GM19455 (cell line): ENCODE measurements at regions not wholly inside any gene's neighbourhood (a gene's known extent, or its start where the extent isn't known, plus 50 kb on each side); places are given as distances from the start of the nearest gene placed in this dataset.

Source experiments
- ATAC-seq: cut with Tn5 transposase; IDR thresholded peaks from one replicate; pipeline ENCODE4 v1.9.1; 2021; ENCODE audit not compliant: unreplicated experiment

GRCh38 chr5:8238080-8238479 is 369.1 kb downstream of the MTRR start:
- ATAC-seq: no peak

DNA sequence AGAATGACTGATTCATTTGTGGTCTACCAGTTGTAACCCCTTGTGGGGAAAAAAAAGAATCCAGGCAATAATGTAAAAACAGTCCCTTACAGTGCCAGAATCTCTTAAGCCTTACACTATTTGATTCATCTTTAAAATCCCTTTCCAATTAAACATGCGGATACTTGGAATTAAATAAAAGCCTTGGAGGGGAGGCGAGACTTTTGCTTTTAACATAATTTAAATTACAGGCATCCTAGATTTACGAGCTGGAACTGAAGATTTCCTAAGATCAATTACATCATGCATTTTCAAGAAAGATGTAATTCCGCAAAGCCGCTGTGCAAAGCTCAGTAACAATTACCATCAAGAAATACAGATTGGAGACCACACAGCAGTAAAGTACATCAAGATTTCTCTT is 370.2 kb downstream of the MTRR start:
- no peak for ATAC-seq

DNA sequence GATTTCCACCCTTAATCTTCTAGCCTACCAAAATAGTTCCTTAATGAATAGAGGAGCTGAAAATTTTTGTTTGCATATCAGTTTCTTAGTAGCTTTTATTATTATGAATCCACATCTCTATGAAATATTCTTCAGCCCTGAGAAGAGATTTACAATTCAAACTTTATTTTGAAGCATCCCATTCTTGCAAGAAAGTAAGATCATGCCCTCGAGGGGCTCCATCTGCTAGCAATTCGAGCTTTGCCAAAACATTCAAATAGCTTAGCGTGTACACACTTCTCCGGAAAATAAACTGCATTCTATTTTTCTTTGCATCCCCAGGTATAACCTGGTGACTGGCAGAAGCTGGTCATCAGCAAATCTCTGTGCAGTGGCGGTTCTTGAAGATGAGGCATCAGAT is 370.7 kb downstream of the MTRR start:
- ATAC-seq: no peak

GRCh38 chr5:8241076-8241475 is 372.1 kb downstream of the MTRR start:
- ATAC-seq: no peak

DNA sequence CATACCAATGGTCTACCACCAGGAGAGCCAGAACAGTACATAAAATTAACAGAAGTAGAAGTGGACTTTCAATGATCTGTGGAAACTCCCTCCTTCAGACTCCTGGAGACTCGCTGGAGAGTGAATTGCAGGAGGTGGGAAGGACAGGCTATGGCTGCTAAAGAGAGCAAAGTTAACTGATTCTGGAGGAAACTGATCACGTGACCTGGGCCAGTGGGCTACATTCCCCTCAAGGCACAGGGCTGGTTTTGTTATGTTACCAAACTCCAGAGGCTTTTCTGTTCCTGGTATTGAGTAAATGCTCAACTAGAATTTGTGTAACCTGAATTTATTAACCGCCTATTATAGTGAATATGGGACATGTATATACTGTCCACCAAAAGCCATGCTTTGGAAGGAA is 372.6 kb downstream of the MTRR start:
- ATAC-seq: no peak

DNA sequence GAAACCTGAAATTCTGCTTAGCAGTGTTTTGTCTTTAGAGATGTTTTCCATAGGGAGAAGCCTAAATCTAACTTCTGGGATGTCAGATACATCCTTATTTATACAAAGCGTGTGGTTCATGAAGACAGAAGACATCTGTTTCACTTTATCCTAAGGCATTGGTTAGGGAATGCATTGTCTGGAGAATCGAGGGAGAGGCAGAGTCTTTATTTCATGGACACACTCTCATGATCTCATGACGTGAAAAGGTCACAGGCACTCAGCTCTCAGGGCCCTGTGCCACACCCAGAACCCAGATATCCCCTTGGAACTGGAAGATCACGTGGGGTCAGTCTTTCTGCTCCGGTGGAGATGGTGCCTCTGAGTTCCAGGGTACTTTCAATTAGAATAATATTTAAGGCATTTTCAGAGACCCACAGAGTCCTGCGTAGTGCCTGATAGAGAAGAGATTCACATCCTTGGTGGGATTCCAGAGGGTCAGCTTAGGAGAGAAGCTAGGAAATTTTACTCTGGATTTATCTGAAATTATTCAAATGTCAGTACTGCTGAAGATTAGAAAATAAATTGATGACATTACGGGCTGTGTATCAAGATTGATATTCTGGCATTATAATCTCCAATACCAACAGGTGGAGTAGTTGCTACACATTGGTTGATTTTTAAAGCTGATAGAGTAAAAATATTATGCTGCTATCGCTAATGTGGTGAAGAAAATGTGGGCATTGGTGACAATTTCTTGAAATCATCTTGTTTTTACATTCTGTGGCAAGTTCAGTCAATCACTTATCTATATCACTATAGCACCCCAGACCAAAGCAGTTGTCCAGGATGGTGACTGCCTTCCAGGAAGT is 378.3 kb downstream of the MTRR start:
- no peak for ATAC-seq

GRCh38 chr5:8253376-8253775 is 384.4 kb downstream of the MTRR start:
- ATAC-seq: no peak

DNA sequence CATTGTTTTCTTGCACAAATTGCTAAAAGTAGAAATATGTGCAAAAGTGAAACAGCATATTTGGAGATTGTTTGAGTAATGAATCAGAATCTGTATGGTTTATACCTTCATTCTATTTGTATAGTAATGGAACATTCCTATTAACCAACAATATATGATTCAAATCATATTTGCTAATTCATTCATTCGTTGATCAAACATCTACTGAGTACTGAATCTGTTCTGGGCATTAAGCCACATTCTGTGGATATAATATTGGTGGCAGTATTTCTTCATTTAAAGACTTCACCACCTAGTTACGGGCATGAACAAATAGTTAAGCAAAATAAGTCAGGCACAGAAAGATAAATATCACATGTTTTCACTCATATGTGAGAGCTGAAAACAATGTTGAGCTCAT is 385.7 kb downstream of the MTRR start:
- no peak for ATAC-seq

DNA sequence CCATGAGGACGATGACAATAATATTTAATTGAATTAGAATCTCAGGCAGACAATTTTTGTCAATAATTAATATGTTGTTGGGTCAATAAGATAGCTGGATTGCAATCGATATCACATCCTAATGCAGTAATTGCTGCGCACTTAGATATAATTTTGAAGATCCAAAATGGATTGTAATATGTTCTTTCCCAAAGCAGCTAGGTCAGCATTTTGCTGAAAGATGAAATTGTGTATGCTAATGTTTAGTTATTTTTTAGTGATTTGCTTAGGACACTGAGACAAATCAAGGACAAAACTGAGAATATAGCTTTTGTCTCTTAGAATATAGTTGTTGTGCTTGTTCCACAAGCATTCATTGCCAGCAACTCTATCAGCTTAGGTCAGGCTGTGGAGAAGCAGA is 389.9 kb downstream of the MTRR start:
- no peak for ATAC-seq

DNA sequence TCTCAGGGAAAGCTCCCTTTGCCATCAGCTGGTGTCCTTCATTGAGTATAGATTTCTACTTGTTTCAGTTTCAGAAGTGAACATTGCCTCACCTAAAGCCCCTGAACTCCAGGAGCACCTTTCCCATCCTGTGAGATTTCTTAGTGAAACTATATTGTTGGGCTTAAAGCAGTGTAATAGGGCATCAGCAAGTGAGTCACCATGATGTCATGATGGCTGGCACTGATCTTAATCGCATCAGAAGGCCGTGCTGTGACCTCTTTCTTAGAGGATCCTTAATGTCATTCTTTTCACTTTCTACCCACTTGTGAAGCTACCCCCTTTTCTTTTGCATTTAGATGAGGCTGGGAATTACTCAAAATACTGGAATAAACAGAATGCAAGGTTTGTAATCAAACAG is 401.3 kb downstream of the MTRR start:
- ATAC-seq: no peak

DNA sequence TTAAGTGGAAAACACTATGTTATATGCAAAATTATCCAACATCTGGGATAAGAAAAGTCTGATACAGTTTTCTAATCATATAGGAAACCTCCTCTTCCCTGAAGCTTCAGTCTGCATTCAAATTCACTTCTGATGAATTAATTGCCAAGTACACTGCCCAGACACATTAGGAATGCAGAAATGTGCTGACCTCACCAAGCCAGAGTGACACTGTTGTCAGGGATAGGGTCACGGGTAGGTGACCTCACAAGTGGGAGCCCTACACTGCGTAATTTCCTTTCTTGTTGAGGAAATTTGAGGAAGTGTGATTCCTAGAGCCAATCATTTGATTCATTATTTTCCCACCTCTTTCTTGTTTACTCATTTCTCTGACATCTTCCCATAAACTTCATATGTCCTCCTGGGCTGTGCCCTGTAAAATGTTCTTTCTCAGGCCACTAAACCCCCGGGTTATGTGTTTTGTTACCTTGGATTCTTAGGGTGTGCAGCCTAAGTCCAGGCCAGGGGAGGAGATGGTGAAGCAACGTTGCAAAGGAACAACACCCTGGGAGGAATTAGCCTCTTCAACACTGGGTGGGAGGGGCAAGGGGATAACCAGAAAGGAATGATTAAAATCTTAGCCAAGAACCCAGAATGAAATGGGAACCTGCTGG is 411.9 kb downstream of the MTRR start:
- no peak for ATAC-seq

GRCh38 chr5:8288334-8288733 is 419.4 kb downstream of the MTRR start:
- no peak for ATAC-seq

DNA sequence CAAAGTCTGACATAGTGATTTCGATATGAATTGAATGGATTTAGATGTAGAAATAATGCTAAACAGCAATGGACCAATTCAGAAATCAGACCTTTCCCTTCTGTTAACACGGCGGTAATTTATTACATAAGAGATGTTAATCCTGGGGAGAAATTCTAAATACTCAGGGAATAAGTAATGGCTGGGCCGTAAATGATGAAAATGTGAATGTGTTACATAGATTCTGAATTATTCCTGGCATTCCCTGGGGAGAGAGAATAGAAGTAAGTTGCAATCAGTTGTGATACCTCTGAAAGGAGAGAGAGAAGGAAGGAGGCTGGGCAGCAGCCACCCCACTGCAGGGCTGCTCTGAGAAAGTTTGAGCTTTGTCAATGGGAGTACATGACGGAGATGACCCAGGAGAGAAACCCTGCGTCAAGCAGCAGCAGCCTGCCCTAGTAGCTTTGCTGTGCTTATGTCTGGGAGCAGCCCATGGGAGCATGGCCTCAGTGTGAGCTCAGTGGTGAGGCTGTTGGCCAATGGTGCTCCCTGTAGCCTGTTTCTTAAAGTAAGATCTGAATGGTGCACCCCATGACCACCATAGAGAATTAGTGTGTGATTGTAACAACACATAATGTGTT is 420.1 kb downstream of the MTRR start:
- ATAC-seq: no peak

- ATAC-seq: no peak
Measured at GRCh38 chr5:8289779-8290178, 420.8 kb downstream of the MTRR start.

GRCh38 chr5:8290721-8291120 is 421.8 kb downstream of the MTRR start:
- ATAC-seq: no peak

DNA sequence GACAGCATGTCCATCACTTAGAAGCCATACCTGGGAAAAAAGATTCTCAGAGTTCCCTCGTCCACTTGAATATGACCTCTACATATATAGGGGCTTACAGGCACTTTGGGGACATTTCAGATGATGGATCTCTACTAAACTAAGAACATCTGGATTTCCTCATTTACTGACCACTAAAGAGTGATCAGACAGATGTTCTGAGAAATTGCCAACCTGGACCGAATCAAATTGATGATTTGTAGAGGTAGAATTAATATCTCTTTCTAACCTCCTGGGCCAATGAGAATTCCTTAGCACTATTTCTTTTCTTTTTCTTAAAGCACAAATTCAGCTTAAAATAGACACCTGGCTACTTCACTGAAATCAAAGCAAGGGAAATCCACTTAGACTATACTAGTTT is 422.7 kb downstream of the MTRR start:
- no peak for ATAC-seq

DNA sequence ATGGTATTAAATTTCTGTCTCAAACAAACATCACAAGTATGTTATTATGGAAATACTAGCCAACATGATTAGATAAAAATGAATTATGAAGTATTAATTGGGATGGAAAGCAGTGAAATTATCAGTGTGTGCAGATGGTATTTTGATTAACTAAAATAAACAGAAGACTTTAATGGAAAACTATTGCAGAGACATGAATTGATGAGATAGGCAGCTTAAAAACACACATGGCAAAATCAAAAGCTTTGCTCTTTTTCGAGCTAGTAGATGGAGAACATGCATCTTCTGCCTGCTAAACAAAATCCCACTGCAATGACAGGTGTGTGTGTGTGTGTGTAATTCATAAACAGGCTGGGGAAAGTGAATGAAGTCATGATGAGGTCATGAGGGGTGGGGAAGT is 426.2 kb downstream of the MTRR start:
- ATAC-seq: no peak

DNA sequence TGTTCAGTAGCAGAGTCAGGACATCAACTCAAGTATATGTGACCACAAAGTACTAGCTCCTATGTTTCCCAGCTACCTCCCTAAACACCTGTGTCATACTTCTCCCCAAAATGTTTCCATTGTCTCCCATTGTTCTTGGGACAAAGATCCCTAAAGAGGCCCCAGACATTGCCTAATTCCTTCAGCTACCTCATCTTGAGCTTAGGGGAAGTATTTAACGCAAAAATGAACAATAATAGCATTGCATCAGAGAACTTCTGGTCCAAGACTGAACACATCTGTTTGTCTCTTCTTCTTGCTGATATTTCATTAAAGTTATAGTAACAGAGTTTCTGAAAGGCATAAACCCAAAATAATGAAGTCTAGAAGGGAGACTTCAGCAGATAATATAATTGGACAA is 430.8 kb downstream of the MTRR start:
- ATAC-seq: no peak

- ATAC-seq: no peak
Measured at GRCh38 chr5:8304341-8304740, 435.4 kb downstream of the MTRR start.

DNA sequence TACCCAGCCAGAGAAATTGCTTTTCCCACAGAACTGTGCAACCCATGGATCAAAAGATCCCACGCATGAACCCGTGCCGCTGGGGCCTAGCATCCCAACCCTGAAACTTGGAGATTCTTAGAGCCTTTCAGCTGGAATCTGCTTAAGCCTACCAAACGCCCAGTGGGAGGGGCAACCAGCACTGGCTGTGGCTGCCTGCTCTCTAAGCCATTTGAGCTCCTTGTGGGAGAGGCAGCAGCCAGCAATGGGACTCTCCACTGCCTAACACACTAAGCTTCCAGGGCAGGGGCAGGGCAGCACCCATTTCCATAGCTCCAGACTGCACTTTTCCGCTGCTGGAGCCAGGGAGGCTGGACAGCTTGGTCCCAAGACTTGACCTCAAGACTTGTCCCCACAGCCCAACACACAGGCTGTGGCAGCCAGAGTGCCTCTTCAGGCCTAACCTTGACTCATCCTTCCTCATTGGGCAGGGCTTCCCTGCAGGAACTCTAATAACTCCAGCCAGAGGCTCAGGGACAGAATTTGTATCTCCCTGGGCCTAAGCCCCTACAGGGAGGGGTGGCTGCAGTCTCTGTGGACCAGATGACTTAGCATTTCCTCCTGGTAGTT is 437.4 kb downstream of the MTRR start:
- no peak for ATAC-seq

DNA sequence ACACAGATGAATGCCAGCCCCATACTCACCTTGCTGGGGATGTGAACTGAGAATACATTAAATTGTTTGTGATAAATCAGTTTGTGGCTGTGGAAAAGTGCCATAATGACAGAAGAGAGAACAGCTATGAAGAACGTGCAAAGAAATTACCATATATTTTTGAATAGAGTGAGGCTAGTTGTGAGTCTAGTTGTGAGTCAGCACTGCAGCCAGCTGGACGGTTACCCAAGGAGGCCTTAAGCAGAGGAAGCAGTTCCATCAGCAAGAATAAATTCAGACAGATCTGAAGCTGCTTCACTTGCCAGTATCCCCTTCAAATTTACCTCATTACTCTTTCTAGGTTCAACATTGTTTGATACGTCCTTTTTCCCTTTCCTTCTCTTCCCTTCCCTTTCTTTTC is 446.0 kb downstream of the MTRR start:
- ATAC-seq: no peak
